GM18507 (cell line): ENCODE measurements at regions not wholly inside any gene's neighbourhood (a gene's known extent, or its start where the extent isn't known, plus 50 kb on each side); places are given as distances from the start of the nearest gene placed in this dataset.

Experiments
- DNase-seq: peaks from one replicate; pipeline ENCODE4 v3.0.0; 2011; ENCODE audit warnings: low read depth; ENCODE audit not compliant: insufficient read length; ENCODE audit errors: extremely low spot score
- FAIRE-seq: peaks from 2 replicates; lab custom pipeline; 2011; peaks lifted over from hg19 to GRCh38; lab: Jason Lieb, UNC

DNA sequence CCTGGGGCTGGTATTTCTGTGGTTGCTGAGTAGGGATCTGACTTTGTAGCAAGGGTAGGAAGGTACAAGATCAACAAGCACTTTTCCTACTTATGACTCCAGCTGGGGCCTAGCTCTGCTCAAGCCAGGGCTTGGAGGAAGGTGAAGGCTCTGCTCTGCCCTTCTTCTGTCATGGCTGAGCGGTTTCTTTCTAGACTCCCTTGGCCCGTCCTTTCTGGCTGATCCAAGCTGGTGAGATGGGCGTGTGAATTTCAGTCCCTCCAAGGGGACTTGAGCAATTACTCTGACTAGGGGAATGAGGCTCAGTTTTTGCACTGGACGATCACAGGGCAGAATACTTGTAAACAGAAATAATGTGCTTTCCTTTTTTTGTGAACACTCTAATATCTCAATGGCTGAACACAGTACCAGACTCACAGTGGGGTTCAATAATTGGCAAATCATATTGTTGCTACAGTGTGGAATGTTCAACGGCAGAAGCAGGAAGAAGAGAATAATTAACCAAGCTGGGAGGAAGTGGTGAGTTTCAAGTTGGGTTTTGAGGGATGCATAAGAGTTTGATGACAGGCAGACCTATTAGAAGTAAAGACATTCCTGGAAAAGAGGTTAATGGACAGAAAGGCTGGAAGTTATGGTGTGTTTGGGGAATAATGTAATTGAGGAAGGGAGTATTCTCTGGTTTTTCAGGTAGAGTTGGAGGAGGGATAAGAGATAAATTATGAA, 507.6 kb downstream of the MIAT start:
- no peak for DNase-seq
- FAIRE-seq = no peak

DNA sequence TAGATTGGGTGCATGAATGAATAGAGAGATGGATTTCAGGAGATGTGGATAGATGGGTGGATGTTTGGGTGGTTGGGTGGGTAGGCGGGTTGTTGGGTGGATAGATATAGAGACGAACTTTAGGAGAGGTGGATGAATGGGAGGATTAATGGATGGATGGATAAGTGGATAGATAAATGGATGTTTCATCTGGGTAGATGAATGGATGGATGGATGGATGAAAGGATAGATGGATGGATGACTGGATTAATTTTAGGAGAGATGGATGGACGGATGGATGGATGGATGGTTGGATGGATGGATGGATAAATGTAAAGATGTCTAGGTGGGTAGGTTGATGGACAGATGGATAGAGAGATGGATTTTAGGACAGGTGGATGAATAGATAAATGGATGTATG, 511.3 kb downstream of the MIAT start:
- FAIRE-seq = no peak
- DNase-seq = no peak

DNA sequence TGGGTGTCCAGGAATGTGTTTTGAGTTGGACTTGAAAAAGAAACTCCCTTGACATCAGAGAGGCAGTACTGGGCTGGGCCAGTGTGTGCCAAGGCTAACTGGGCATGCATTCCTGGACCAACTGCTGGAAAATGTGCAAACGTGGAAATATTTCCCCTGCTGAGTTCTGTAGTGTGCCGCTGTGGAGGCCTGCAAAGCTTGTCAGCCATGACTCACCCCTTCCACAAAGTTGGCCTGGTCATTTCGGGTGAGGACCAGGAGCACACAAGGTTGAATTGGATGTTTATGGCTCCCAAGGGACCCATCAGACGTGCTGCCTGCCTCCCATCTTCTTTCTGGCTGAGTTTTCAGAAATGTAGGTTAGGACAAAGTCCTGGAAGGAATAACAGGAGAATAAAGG, 513.1 kb downstream of the MIAT start:
- FAIRE-seq (no peak), DNase-seq (no peak)

DNA sequence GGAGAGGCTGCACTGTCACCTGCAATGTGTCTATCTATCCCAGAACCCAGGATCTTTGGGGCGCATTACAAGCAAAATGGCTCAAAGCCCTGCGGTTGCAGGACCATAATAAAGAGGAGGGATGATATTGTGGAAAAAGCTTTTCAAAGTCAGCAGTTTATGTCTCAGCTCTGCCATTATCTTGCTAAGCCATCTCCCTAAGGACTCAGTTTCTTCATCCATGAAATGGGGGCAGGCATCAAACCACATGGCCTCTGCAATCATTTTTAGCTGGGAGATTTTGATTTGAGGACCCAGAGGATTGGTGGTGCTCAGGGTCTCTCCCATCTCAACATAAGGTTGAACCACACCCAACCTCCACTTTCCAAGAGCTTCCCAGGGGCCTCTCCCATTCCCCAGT, 513.8 kb downstream of the MIAT start:
- FAIRE-seq = no peak

DNA sequence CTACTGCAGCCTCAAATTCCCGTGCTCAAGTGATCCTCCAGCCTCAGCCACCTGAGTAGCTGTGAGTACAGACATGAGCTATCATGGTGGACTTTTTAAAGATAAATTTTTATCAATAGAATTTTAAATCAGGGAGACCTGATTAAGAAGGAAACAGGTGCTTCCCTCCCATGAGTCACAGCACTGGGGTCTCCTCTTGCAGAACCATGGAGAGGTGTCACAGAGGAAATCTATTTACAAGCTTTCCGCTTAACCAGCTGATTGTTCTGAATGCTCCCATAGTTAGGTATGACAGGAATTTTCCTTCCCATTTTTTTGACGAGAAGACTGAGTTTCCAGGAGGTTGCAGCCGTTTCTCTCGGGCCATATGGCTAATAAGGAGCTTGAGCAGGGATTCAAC, 516.1 kb downstream of the MIAT start:
- FAIRE-seq (no peak), DNase-seq (no peak)

More for the DNA sequence above, 513.8 kb downstream of the MIAT start:
- no peak for DNase-seq

DNA sequence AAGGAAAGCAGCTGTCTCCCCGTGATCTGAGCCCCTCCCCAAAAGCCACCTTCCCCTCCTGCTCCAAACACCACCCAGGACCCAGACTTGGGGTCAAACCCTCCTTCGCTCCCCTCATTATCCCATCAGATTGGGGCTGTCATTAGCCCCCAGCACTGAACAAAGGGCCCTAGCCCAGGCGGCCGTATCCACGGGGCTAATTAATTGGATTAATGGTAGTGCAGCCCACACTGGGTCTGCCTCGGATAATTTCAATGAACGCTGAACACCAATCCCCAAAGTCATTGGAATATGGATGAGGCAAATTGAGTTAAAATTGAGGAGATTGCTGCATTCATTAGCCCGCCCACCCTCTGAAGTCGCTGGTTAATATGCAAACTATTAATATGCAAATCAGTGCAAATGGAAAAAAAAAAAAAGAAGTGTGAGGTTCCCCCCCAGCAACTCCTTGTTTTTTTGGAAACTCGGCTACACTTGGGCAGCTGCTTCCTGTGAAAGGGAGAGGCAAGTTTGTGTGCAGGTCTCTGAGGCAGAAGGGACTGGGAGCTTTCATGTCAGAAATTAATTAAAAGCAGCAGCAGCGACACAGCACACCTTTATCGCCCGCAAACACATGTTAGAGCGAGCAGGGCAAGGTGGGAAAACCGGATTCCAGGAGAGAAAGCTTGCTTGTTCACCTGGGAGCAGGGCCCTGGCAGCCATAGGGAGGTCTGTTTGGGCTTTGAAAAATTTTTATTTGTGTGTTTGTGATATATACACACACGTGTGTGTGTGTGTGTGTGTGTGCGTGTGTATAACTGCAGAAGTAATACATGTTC, 517.8 kb downstream of the MIAT start:
- no peak for FAIRE-seq
- DNase-seq = no peak

DNA sequence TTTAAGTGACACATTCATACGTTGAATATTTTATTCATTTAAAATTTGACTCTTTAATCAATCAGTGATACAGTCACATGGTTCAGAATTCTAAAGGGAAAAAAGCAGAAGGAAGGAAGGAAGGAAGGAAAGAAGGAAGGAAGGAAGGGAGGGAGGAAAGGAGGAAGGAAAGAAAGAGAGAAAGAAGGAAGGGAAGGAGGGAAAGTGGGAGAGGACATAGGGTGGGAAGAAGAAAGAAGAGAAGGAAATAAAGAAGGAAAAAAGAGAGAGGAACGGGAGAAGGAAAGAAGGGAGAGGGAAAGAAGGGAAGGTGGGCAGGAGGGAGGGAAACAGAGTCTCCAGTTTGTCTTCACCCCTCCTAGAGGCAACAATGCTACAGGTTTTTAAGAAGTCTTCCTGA, 518.6 kb downstream of the MIAT start:
- FAIRE-seq (no peak), DNase-seq (no peak)

DNA sequence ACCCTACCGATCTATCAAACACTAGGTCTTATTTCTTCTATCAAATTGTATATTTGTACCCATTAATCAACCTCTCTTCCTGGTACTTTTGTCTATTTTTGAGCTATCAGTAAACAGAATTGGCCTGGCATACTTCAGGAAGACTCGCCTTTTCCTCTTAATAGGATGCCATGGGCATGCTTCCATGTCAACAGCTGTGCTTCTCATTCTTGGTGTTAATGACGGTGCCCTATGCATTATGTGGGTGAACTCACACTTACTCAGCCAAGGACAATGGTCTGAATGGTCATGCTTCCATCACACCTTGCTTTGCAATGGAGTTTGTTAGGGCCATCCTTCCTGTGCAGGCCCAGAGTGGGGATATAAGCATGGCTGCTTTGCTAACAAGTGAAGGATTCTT, 521.8 kb downstream of the MIAT start:
- no peak for FAIRE-seq
- DNase-seq = no peak

DNA sequence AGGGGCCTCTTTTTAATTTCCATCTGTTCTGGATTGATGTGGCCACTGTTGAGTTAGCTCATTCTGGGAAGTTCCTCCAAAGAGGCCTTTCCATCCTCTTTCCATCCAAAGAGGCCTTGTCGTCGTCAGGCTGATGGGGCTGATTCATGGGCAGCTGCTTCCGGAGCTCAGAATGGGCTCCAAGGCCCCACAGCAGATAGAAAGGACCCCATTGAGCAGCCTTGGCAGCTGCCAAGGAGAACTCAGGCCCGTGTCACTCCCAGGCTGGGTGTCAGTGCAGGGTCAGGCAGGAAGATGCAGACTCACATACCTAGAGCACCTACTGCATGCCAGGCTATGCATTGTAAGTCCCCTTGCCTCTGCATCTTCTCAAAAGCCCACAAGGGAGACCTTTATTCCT, 524.1 kb downstream of the MIAT start:
- no peak for FAIRE-seq
- DNase-seq = no peak

DNA sequence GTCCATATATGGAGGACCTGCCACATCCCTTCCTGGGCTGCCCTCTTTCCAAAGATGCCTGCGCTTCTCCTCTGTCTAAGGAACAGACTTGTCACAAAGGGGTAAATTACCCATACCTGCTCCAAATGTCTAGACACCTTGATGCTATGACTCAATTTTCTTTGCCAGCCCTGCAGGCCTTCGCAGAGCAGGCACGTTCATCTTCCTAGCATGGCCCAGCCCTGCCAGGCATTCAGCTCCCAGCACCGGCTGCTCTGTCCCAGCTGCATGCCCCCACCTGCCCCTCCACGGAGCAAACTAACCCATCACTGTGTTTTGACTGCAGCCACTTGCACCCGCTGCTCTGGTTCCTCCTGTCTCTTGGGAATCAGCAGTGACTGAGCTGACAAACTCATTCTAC, 526.1 kb downstream of the MIAT start:
- DNase-seq (no peak), FAIRE-seq (no peak)

DNA sequence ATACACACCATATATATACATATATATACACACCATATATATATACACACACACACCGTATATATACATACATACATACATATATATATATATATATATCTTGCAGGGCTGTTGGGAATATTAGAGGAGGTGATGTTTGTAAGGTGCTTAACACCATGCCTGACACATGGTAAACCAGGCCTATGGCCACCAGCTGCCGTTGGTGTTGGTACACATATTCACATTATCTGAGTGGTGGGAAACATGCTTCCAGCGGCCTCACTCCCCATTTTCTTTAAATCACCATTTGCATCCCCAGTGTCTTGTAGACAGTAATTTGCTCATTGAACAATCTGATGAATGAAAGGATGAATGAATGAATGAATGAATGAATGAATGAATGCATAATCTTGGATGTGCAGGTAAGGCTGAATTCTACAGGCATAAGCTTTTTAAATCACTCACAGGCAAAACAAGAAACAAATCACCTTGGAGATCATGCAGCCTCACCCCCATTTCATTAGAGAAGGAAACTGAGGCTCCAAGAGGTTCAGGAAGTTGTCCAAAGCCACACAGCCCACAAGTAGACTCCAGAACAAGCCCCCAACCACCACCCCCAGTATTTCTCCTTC, 527.8 kb downstream of the MIAT start:
- FAIRE-seq (no peak), DNase-seq (no peak)

DNA sequence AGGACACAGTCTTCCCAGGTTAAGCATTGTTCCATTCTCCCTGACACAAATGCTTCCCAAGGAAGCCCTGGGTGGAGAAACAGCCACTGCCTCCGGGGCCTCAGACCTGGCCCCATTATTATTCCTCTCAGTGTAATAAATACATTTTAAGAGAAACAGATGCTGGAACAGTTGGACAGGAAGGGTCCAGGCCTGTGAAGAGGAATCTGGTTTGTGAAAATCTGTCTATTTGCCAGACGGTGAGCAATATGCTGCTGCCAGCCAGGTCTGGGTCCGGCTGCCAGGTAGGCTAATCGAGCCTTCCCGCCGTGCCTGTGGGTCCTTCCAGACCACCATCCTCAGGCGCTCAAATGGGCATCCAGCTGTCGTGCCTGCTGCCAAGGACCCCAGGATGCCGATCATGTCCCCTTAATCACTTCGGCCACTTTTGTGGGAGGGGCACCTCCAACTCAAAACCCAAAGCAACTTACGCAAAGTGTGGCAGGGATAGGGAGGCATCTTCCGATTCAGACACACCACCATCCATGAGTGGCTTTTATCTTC, 528.4 kb downstream of the MIAT start:
- no peak for DNase-seq
- FAIRE-seq = no peak

DNA sequence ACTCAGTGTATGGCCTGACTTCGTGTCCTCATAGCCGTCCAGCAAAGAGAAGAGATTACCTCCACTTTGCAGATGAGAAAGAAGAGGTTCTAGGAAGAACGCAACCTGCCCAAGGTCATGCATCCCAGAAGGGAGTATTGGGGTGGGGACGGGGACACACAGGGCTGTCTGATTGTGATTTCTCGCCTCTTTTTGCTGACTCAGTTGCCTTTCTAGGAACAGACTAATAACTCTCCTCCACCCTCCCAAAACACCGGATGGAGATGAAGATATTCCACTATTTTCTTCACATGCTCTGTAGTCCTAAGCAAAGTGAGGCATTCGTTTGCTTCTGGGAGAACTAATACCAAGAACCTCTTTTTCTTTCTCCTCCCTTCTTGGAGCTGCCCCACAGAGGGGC, 529.3 kb downstream of the MIAT start:
- DNase-seq (no peak), FAIRE-seq (no peak)

DNA sequence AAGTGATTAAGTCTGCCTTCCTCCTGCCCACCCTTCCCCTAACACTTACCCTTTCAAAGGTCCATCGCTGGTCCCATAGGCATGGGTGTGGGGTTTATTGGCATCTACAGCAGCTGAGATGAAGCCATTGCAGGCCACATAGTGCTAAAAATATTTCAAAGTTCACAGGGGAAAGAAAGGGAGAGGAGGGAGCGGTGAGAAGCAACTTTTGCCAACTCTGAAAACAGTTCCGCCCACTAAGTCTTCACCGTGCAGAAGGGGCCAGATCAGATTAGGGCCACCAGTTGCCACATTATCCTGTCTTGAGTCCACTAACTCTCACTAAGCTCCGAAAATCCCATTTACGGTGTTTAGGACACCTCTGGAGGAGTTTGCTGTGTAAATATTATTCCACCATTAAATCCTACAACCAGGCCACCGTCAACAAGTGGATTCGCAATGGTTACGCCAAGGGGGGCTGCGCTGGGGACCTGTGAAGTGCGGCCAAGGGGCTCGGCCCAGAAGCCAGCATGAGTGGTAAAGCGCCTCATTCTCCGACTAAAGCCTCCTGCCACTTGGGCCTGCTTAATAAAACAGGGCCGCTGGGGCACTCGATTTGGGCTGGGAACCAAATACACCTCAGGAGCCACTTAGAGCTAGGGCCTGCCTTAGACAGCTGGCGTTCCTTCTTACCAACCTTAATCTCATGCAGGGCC, 534.9 kb downstream of the MIAT start:
- no peak for FAIRE-seq
- DNase-seq = no peak

DNA sequence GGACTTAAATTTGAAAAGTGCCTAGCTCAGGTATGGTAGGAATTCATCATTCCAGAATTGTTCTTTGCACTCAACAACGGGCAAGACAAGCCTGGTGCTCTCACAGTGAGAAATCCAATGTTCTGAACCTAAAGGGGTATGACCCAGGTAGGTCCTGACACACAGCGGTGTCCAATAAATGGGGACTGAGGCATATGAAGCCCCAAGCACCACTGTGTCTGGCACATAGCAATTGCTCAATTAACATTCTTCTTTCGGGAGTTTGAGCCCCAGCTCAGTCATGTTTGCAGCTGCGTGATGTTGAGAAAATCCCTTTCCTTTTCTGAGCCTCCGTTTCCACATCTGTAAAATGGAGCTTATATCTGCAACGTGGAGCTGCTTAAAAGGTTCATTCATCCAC, 535.8 kb downstream of the MIAT start:
- DNase-seq (no peak), FAIRE-seq (no peak)

DNA sequence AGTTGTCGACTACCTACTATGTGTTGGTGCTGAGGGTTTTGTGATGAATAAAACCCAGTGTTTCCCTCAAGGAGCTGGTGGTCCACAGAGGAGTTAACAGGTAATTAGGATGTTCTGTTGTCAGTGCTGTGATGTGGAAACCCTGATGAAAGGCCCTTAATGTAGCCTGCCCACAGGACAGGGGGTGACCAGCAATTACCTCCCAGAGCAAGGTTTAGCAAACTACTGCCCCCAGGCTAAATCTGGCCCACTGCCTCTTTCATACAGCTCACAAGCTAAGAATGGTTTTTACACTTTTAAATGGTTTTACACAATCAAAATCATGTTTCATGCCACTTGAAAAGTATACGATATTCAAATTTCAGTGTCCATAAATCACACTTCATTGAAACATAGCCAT, 536.2 kb downstream of the MIAT start:
- DNase-seq = no peak
- no peak for FAIRE-seq

DNA sequence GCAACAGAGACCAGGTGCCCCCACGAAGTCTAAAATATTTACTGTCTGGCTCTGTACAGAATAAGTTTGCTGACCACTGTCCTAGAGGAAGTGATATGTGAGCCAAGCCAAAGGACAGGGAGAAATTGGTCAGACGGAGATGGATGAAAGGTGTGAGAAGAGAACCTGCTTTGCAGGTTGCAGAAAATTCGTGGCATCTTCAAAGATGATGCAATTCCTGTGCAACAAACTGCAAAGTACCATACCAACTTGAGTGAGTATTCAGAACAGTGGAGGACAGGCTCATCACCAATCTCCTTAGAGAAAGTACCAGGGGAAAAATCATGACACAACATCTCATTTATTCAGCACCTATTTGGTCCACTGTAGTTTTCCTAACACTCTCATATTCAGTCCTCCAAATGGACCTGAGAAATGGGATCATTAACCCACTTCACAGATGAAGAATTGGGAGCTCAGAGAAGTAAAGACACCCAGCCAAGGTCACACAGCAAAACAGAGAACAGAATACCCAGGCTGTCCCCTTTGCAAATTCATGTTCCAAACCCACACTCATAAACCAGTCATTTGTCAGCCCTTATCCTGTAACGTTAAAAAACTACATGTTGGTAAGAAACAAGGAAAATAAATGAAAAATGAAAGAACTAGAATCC, 536.8 kb downstream of the MIAT start:
- no peak for DNase-seq
- no peak for FAIRE-seq

DNA sequence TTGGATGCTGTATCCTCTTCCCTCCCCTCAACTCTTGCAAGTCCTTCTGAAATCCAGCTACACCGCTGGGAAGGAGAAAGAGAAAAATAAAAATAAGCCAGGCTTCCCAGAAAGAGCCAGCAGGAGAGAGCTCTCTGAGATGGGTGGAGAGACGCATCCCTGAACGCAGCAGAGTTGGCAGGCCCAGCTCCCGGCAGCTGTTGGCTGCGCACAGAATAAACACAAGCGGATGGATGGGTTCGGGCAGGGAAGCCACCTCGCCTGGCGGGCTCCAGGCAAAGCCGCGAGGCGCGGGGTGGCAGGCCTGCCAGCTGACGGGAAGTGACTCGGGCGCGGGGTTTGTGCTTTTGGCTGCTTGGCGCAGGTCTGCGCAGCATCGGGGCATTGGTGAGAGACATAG, 537.7 kb downstream of the MIAT start:
- no peak for FAIRE-seq

DNA sequence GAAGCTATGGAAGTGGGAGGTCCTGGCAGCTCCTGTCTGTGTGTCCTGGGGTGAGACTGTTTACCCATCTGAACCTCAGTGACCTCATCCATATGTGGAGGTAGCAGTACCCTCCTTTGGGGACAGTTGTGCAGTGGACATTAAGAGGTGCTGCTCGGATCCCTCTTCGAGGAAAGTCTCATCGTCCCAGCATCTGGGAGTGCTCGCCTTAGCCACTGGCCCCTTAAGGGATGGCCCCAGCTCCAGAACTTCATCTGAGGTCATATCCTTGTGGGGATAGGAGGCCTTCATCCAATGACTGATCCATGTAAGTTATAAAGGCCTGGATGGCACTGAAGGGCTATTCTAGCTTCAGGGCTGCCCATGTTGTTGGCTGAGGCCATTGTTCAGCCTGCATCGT, 538.1 kb downstream of the MIAT start:
- no peak for DNase-seq
- FAIRE-seq = no peak

More for the DNA sequence above, 537.7 kb downstream of the MIAT start:
- DNase-seq = no peak
